Common myeloid progenitor, CD34-positive (primary cell): ENCODE measurements at regions not wholly inside any gene's neighbourhood (a gene's known extent, or its start where the extent isn't known, plus 50 kb on each side); places are given as distances from the start of the nearest gene placed in this dataset.

Experiments
- CTCF ChIA-PET: fragments of 350-600 bp; sonication (Branson Sonifier 250); formaldehyde crosslinking; loops from one replicate; lab custom pipeline; 2021; ENCODE audit warnings: antibody characterized with exemption; lab: Charles Lee
- POLR2A ChIA-PET: fragments of 350-600 bp; sonication (Branson Sonifier 250); formaldehyde crosslinking; loops from one replicate; lab custom pipeline; 2021; ENCODE audit warnings: antibody characterized with exemption; lab: Charles Lee
- DNase-seq, 3 donors: peaks; one replicate each; pipeline versions ENCODE4 v3.0.0 to v3.0.0-alpha.2; 2013
- H3K27ac ChIP-seq, 2 experiments: 1 replicate in 1 of 2; 2 replicates in 1 of 2; pipeline ENCODE4 v1.7.0; 2013; ENCODE audit warnings: inconsistent platforms in 2 of 2, low read length in 2 of 2, mild to moderate bottlenecking in 2 of 2, low read depth in 1 of 2, moderate library complexity in 1 of 2; ENCODE audit not compliant: severe bottlenecking in 2 of 2, insufficient read depth in 1 of 2, poor library complexity in 1 of 2
- H3K27me3 ChIP-seq, 5 experiments: replicated peaks in 2 of 5; 1 replicate in 3 of 5; 2 replicates in 2 of 5; pipeline versions ENCODE4 v1.6.1 to v1.7.0; 2013; ENCODE audit warnings: low read length in 4 of 5, mild to moderate bottlenecking in 2 of 5, moderate library complexity in 2 of 5, inconsistent platforms in 1 of 5; ENCODE audit not compliant: insufficient read depth in 5 of 5, control insufficient read depth in 4 of 5
- H3K36me3 ChIP-seq, 4 experiments: 1 replicate in 2 of 4; 2 replicates in 2 of 4; pipeline versions ENCODE4 v1.6.1 to v1.7.0; 2013; ENCODE audit warnings: low read length in 3 of 4, control low read depth in 1 of 4, mild to moderate bottlenecking in 1 of 4; ENCODE audit not compliant: control insufficient read depth in 4 of 4, insufficient read depth in 4 of 4
- H3K4me1 ChIP-seq, 4 experiments: 1 replicate in 3 of 4; 2 replicates in 1 of 4; pipeline versions ENCODE4 v1.6.1 to v1.7.1; 2013; ENCODE audit warnings: low read length in 3 of 4, mild to moderate bottlenecking in 3 of 4, control low read depth in 1 of 4, inconsistent platforms in 1 of 4, moderate library complexity in 1 of 4; ENCODE audit not compliant: control insufficient read depth in 4 of 4, insufficient read depth in 4 of 4; ENCODE audit errors: control extremely low read depth in 1 of 4
- H3K4me3 ChIP-seq, 7 experiments: 1 replicate in 4 of 7; 2 replicates in 3 of 7; pipeline versions ENCODE4 v1.5.1 to v1.7.0; 2013; ENCODE audit warnings: mild to moderate bottlenecking in 7 of 7, low read length in 6 of 7, moderate library complexity in 6 of 7, inconsistent platforms in 2 of 7, low read depth in 2 of 7, control low read depth in 1 of 7; ENCODE audit not compliant: insufficient read depth in 4 of 7, control insufficient read depth in 1 of 7; ENCODE audit errors: extremely low read depth in 1 of 7
- H3K9me3 ChIP-seq, 5 experiments: 1 replicate in 4 of 5; 2 replicates in 1 of 5; pipeline versions ENCODE4 v1.6.1 to v1.7.1; 2013; ENCODE audit warnings: low read length in 4 of 5, mild to moderate bottlenecking in 2 of 5, inconsistent platforms in 1 of 5, low read depth in 1 of 5, moderate library complexity in 1 of 5; ENCODE audit not compliant: control insufficient read depth in 4 of 5, insufficient read depth in 2 of 5; ENCODE audit errors: control extremely low read depth in 1 of 5
- WGBS: methylation state at CpG from one replicate; pipeline ENCODE4 v1.1.5; 2013; ENCODE audit not compliant: insufficient coverage; 5-methylcytosine and 5-hydroxymethylcytosine counted together

GRCh38 chr2:228827056-228827700, 443.9 kb downstream of the PID1 start:
- WGBS: 100% methylated on average over 1 of the region's 4 CpGs
- POLR2A ChIA-PET: no interaction called here
- H3K36me3 ChIP-seq: no peaks in the 10 kb centered on the region
- no peak overlapping the region for H3K4me3 ChIP-seq
- H3K4me1 ChIP-seq: no peaks in the 10 kb centered on the region
- H3K9me3 ChIP-seq: peaks cover 0 to 3% (median 0%) of the 10 kb centered on the region in 5 experiments
- H3K27me3 ChIP-seq: no peaks in the 10 kb centered on the region
- no peak overlapping the region for H3K27ac ChIP-seq
- CTCF ChIA-PET: no interaction called here
- DNase-seq: no peak

- WGBS: no CpG with 5 or more reads among the region's 3 CpGs
- DNase-seq: no peak
Observed at GRCh38 chr2:228819701-228820100, 451.4 kb downstream of the PID1 start.

GRCh38 chr2:228802181-228803071, 468.7 kb downstream of the PID1 start:
- WGBS: 92% methylated on average over 4 of the region's 5 CpGs
- H3K9me3 ChIP-seq: no peaks in the 10 kb centered on the region
- DNase-seq: no peak
- no peaks in the 10 kb centered on the region for H3K36me3 ChIP-seq
- H3K27ac ChIP-seq: no peak overlapping the region
- H3K4me3 ChIP-seq: no peak overlapping the region
- H3K4me1 ChIP-seq: no peaks in the 10 kb centered on the region
- CTCF ChIA-PET: no interaction called here
- no peaks in the 10 kb centered on the region for H3K27me3 ChIP-seq
- POLR2A ChIA-PET: no interaction called here

More at GRCh38 chr2:228819701-228820100, 451.4 kb downstream of the PID1 start:
- no peak overlapping the region for H3K4me3 ChIP-seq
- ChIA-PET POLR2A (no interaction called here), CTCF (no interaction called here)
- H3K27ac ChIP-seq: no peak overlapping the region
- peaks cover 0 to 3% (median 0%) of the 10 kb centered on the region in 5 experiments for H3K9me3 ChIP-seq
- no peaks in the 10 kb centered on the region for H3K27me3 ChIP-seq
- no peaks in the 10 kb centered on the region for H3K4me1 ChIP-seq
- H3K36me3 ChIP-seq: no peaks in the 10 kb centered on the region

GRCh38 chr2:228801451-228801850, 469.6 kb downstream of the PID1 start:
- no peak for DNase-seq
- ChIA-PET CTCF (no interaction called here), POLR2A (no interaction called here)
- H3K27ac ChIP-seq: no peak overlapping the region
- no peak overlapping the region for H3K4me3 ChIP-seq
- H3K9me3 ChIP-seq: no peaks in the 10 kb centered on the region
- WGBS: 86% methylated on average over 1 of the region's 2 CpGs
- no peaks in the 10 kb centered on the region for H3K4me1 ChIP-seq
- H3K27me3 ChIP-seq: no peaks in the 10 kb centered on the region
- H3K36me3 ChIP-seq: no peaks in the 10 kb centered on the region

GRCh38 chr2:228799208-228799588, 471.9 kb downstream of the PID1 start:
- H3K9me3 ChIP-seq: no peaks in the 10 kb centered on the region
- no peak overlapping the region for H3K4me3 ChIP-seq
- CTCF ChIA-PET: no interaction called here
- H3K4me1 ChIP-seq: no peaks in the 10 kb centered on the region
- H3K27ac ChIP-seq: no peak overlapping the region
- H3K36me3 ChIP-seq: no peaks in the 10 kb centered on the region
- no peak for DNase-seq
- 92% methylated on average over 3 of the region's 4 CpGs for WGBS
- POLR2A ChIA-PET: no interaction called here
- H3K27me3 ChIP-seq: no peaks in the 10 kb centered on the region

GRCh38 chr2:228798458-228799207, 472.5 kb downstream of the PID1 start:
- Histone ChIP-seq H3K27me3 (no peaks in the 10 kb centered on the region), H3K36me3 (no peaks in the 10 kb centered on the region), H3K27ac (no peak overlapping the region), H3K4me1 (no peaks in the 10 kb centered on the region), H3K4me3 (no peak overlapping the region), H3K9me3 (no peaks in the 10 kb centered on the region)
- DNase-seq: no peak
- CTCF ChIA-PET: no interaction called here
- WGBS: 94% methylated on average over 7 of the region's 11 CpGs
- POLR2A ChIA-PET: no interaction called here

- H3K36me3 ChIP-seq: no peaks in the 10 kb centered on the region
- H3K27me3 ChIP-seq: no peaks in the 10 kb centered on the region
- ChIA-PET CTCF (no interaction called here), POLR2A (no interaction called here)
- no peak for DNase-seq
- H3K4me3 ChIP-seq: no peak overlapping the region
- H3K4me1 ChIP-seq: no peaks in the 10 kb centered on the region
- H3K9me3 ChIP-seq: peaks cover 0 to 1% (median 0%) of the 10 kb centered on the region in 5 experiments
- 100% methylated on average over 1 of the region's 2 CpGs for WGBS
- no peak overlapping the region for H3K27ac ChIP-seq
Observed at GRCh38 chr2:228796386-228796785, 474.7 kb downstream of the PID1 start.
